Right cardiac atrium (tissue), 5 donors: ENCODE measurements at regions not wholly inside any gene's neighbourhood (a gene's known extent, or its start where the extent isn't known, plus 50 kb on each side); places are given as distances from the start of the nearest gene placed in this dataset.
"Not testable (repeated sequence)": the region's sequence is repeated elsewhere in the genome, so short reads cannot be mapped to it uniquely, and the experiment has no call there.

ENCODE experiments used
- ATAC-seq, 2 donors: fragments of 200-7000 bp; cut with Tn5 transposase; one replicate each; pipeline versions ENCODE4 v1.8.0 to v1.9.1; 2020; ENCODE audit warnings: moderate library complexity in 2 of 2, mild to moderate bottlenecking in 1 of 2
- DNase-seq, 3 donors: peaks; one replicate each; pipeline ENCODE4 v3.0.0-alpha.2; 2020
- H3K27ac ChIP-seq: one replicate; pipeline ENCODE4 v1.5.1; 2013; ENCODE audit warnings: mild to moderate bottlenecking, low read length, control low read depth, moderate library complexity
- H3K27me3 ChIP-seq: one replicate; pipeline ENCODE4 v1.6.1; 2013; ENCODE audit not compliant: control insufficient read depth, insufficient read depth
- H3K4me1 ChIP-seq: one replicate; pipeline ENCODE4 v1.6.1; 2013; ENCODE audit warnings: low read length; ENCODE audit not compliant: control insufficient read depth, insufficient read depth
- H3K4me3 ChIP-seq: one replicate; pipeline ENCODE4 v1.5.1; 2013; ENCODE audit warnings: low read length, control low read depth
- H3K9me3 ChIP-seq: one replicate; pipeline ENCODE4 v1.6.1; 2013; ENCODE audit warnings: low read length; ENCODE audit not compliant: control insufficient read depth
- WGBS: extraction: QIAGEN DNeasy Blood & Tissue Kit; methylation state at CpG from one replicate; pipeline ENCODE4 v1.1.7; 2013; 5-methylcytosine and 5-hydroxymethylcytosine counted together
- intact Hi-C, 4 donors: fragments of 100-400 bp; cut with DNase I; formaldehyde crosslinking; loops; one replicate each; pipeline versions ENCODE4 v1.11.0 to v1.14.0; 2022 to 2023
- donor health status: healthy with polysubstance abuse.
- donor health status: DM: no; HTN: yes; CAD: no.
- donor health status: DM: no; HTN: no; CAD: no.
- donor health status: DM: no; HTN: yes; CAD: no; lungs with severe emphysema.
- donor health status: DM: yes; HTN: yes; CAD: no.

DNA sequence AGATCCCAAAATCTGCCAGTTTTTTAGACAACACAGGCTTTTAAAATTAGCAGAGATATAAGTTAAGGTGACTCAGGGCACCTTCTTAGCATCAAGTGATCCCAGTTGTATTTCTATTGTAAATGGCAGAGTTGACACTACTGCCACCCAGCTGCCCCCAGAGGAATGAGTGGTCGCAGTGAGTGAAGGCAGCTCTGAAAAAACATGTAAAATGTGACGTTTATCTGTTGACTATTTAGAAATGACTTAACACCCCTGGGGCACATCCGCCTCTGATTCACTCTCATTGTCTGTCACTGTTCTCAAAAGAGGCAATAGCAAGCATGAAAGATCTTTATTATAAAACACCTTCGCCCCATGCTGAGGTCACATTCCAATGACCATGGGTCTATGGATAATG lies 592.4 kb downstream of the ACTRT1 start:
- Histone ChIP-seq H3K27me3 (no peaks in the 10 kb centered on the region), H3K9me3 (no peaks in the 10 kb centered on the region), H3K4me1 (no peaks in the 10 kb centered on the region), H3K4me3 (no peak overlapping the region), H3K27ac (no peak overlapping the region)
- DNase-seq (no peak), ATAC-seq (no peak)
- intact Hi-C loops, result no loop called here
- 55% methylated on average over 4 of the region's 4 CpGs for WGBS

DNA sequence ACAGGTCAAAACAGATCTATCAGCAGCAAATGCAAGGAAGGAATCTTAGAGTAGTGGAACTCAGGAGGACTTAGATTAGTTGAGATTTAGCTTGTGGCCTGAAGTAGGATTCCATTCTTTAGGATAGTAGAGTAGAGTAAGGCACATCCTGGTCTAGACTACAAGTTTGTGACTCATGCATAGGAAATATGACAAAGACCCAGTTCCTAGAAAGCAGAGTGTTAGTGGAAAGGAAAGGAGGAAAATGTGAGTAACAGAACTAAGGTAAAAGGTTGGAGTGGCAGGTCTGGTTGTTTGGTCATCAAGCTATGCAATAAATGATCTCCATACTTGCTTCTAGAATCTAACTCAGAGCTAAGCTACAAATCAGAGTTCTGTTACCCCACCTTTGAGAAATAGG lies 595.0 kb downstream of the ACTRT1 start:
- no peak overlapping the region for H3K27ac ChIP-seq
- no peak overlapping the region for H3K4me3 ChIP-seq
- H3K9me3 ChIP-seq, result no peaks in the 10 kb centered on the region
- no peaks in the 10 kb centered on the region for H3K27me3 ChIP-seq
- H3K4me1 ChIP-seq, result no peaks in the 10 kb centered on the region
- intact Hi-C loops, result no loop called here
- no peak for DNase-seq
- no peak for ATAC-seq

DNA sequence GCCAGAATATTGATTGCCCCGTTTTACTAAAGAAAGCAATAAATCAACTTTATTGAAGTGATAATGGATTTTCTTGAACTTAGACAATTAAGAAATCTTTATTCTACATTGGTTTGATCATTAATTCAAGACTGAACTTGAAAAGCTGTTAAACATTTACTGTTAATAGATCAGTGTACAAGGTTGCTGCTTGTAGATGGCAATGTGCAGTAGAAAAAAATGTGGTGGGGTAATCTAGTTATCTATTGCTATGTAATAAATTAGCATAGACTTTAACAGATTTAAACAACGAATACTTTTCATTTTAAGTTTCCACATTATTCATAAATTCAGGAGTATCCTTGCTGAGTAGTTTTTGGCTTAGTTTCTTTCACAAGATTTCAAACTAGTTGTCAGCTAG lies 612.5 kb downstream of the ACTRT1 start:
- ATAC-seq, result no peak
- intact Hi-C loops, result no loop called here
- H3K9me3 ChIP-seq, result no peaks in the 10 kb centered on the region
- H3K27ac ChIP-seq, result no peak overlapping the region
- H3K4me1 ChIP-seq, result no peaks in the 10 kb centered on the region
- WGBS, result 77% methylated on average over 2 of the region's 2 CpGs
- DNase-seq, result no peak
- no peaks in the 10 kb centered on the region for H3K27me3 ChIP-seq
- H3K4me3 ChIP-seq, result no peak overlapping the region

DNA sequence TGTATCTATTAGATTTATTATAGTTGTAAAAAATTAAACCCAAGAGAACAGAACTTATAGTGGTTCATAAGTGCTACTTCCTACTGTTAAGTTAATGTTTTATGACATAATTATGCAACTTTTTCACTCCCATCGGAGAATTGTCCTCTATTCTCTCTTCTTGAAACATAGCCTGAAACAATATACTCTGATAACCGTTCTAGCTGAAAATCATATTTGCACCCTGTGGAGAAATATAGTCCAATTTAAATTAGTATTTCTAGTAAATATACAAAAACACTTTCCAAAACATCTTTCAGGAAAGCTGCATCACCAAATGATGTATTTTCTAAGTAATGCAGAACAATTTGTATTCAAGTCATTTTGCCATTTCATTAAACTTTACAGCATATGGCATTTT lies 586.4 kb downstream of the PRR32 start:
- intact Hi-C loops, result no loop called here
- ATAC-seq, result no peak
- Histone ChIP-seq H3K27me3 (no peaks in the 10 kb centered on the region), H3K27ac (no peak overlapping the region), H3K4me1 (no peaks in the 10 kb centered on the region), H3K4me3 (no peak overlapping the region), H3K9me3 (no peaks in the 10 kb centered on the region)
- DNase-seq, result no peak
- 47% methylated on average over 2 of the region's 2 CpGs for WGBS

DNA sequence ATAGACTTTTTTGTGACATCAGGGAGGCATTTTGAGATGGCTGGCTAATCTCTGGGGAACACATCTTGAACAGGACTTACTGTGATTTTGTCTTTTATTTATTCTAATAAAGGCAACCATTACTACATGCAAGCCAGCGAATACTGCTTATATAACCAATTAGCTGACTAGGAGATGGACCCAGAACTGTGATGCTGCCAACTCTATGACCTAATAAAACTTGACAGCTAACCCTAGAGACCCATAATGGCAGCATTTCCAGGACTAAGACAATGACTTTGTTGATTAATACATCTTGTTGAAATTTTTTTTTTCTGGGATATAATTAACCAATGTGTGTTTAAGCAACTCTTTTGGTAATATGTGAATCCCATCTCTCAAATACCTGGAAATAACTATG lies 584.6 kb downstream of the PRR32 start:
- no peaks in the 10 kb centered on the region for H3K4me1 ChIP-seq
- H3K4me3 ChIP-seq, result no peak overlapping the region
- no peaks in the 10 kb centered on the region for H3K9me3 ChIP-seq
- WGBS, result 61% methylated on average over 1 of the region's 1 CpG
- ATAC-seq (no peak), DNase-seq (no peak)
- H3K27me3 ChIP-seq, result no peaks in the 10 kb centered on the region
- intact Hi-C loops, result no loop called here
- H3K27ac ChIP-seq, result no peak overlapping the region

DNA sequence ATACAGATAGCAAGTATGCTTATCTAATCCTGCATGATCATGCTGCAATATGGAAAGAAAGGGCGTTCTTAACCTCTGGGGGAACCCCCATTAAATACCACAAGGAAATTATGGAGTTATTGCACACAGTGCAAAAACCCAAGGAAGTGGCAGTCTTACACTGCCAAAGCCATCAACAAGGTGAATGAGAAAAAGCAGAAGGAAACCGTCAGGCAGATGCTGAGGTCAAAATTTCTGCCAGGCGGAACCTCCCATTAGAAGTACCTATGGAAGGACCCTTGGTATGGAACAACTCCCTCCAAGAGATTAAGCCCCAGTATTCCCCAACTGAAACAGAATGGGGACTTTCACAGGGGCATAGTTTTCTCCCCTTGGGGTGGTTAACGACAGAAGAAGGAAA lies 580.7 kb downstream of the PRR32 start:
- intact Hi-C loops, H3K4me1 ChIP-seq: not testable (repeated sequence)

DNA sequence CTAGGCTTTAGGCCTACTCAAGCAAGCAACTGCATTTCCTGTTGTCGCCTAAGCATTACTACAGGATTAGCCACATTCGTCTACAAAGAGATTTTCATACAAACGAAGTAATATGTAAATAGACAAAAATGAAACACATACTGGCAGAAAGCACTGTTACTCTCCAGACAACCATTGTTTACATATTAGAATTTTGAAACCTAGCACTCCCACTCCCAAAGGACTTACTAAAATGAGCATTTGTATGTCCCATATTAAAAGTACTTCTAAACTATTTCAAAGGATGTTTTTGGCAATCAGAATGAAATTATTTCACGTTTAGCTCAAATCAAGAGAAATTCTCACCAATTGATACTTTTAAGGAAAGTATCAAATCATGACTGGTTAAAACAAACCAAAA lies 570.8 kb downstream of the PRR32 start:
- Histone ChIP-seq H3K4me3 (no peak overlapping the region), H3K4me1 (no peaks in the 10 kb centered on the region), H3K27ac (no peak overlapping the region), H3K9me3 (no peaks in the 10 kb centered on the region), H3K27me3 (no peaks in the 10 kb centered on the region)
- 65% methylated on average over 4 of the region's 4 CpGs for WGBS
- intact Hi-C loops, result no loop called here
- ATAC-seq (no peak), DNase-seq (no peak)

More for the DNA sequence above, 580.7 kb downstream of the PRR32 start:
- not testable (repeated sequence) for ATAC-seq, H3K9me3 ChIP-seq, H3K4me3 ChIP-seq, DNase-seq, H3K27me3 ChIP-seq, H3K27ac ChIP-seq
- 74% methylated on average over 4 of the region's 4 CpGs for WGBS

DNA sequence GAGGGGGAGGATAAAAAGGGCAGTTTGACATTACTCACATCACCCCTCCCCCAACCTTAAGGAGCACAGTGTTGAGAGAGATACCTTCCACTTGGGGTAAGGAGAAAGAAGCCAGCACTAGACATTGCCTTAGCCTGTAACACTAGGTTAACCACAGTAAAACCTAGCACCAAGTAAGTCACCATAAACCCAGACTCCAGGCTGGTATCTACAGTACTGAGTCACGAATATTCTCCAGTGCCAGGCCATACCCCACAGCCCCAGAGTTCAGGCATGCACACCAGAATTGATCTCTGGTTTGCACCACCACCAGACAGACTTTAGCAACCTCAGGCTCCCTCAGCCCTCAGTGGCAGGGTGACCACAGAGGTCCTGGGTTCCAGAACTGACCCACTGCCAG lies 570.4 kb downstream of the PRR32 start:
- Histone ChIP-seq H3K27me3 (no peaks in the 10 kb centered on the region), H3K27ac (no peak overlapping the region), H3K4me1 (no peaks in the 10 kb centered on the region), H3K9me3 (no peaks in the 10 kb centered on the region), H3K4me3 (no peak overlapping the region)
- ATAC-seq (no peak), DNase-seq (no peak)
- intact Hi-C loops, result no loop called here
- 65% methylated on average over 1 of the region's 1 CpG for WGBS
